Fibroblast of the aortic adventitia (primary cell): ENCODE measurements at regions not wholly inside any gene's neighbourhood (a gene's known extent, or its start where the extent isn't known, plus 50 kb on each side); places are given as distances from the start of the nearest gene placed in this dataset.

Experiments used
- DNase-seq: peaks from one replicate; pipeline ENCODE4 v3.0.0-alpha.2; 2010; ENCODE audit warnings: low read depth
- H3K4me3 ChIP-seq: 2 replicates; pipeline ENCODE4 v1.5.1; 2011; ENCODE audit warnings: low read depth, mild to moderate bottlenecking, control low read depth, low read length, moderate library complexity
- TF ChIP-seq, protein P1 (sequence below): IDR thresholded peaks from 2 replicates; pipeline ENCODE4 v1.5.1; 2011; ENCODE audit warnings: mild to moderate bottlenecking, low read length, control low read depth, inconsistent platforms; ENCODE audit not compliant: insufficient read depth

DNA sequence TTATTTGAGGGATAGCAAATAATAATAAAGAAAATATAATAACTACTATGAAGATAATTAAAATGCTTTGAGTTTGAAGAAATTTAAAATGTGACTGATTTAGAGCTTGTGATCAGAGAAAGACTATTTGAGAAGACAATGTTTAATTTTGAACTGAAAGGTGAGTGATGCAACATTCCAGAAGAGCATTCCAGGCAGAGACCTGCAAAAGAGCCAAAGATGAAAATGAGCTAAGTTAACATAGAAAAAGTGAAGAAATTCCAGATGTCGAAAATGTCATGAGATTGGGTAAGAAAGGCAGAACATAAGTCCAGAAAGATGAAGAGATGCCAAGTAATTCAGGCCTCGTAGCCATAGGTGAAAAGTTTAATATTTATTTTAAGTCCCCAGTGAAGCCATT, 215.8 kb downstream of the FSIP2 start:
- TF ChIP-seq, protein P1, sequence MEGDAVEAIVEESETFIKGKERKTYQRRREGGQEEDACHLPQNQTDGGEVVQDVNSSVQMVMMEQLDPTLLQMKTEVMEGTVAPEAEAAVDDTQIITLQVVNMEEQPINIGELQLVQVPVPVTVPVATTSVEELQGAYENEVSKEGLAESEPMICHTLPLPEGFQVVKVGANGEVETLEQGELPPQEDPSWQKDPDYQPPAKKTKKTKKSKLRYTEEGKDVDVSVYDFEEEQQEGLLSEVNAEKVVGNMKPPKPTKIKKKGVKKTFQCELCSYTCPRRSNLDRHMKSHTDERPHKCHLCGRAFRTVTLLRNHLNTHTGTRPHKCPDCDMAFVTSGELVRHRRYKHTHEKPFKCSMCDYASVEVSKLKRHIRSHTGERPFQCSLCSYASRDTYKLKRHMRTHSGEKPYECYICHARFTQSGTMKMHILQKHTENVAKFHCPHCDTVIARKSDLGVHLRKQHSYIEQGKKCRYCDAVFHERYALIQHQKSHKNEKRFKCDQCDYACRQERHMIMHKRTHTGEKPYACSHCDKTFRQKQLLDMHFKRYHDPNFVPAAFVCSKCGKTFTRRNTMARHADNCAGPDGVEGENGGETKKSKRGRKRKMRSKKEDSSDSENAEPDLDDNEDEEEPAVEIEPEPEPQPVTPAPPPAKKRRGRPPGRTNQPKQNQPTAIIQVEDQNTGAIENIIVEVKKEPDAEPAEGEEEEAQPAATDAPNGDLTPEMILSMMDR, result no peak
- H3K4me3 ChIP-seq, result no peak overlapping the region
- DNase-seq, result no peak

DNA sequence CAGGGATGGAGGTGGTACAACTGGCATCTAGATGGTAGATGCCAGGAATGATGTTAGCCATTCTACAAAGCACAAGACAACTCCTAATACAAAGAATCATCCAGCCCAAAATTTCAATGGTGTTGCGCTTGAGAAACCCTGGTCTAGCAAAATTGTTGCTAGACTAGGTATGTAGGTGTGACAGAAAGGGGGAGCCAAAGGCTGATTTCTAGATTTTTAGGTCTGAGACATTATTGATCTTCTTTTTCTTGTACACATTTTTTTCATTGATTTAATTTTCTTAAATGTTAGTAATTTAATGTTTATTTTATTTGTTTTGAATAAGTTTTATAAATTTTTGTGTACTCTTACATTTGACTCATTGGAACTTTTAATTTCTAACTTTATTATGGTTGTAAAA, 216.4 kb downstream of the FSIP2 start:
- no peak for DNase-seq
- TF ChIP-seq, protein P1, result no peak

DNA sequence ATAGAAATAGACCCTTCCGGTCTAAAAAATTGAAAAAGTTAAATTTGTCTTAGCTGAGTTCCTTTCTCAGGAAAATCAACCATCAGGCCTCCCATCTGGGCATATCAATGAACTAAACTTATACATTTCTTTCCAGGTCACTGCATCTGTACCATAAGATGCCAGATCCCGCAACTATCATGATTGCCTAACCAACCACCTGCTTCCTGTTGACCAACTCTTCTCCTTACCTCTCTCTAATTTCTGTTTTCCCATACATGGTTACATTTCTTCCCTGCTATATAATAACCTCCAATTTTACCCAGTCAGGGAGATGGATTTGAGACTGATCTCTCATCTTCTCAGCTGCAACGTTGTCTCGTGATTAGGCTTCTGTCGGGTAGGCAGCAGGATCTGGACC, 228.7 kb downstream of the FSIP2 start:
- no peak for DNase-seq
- no peak overlapping the region for H3K4me3 ChIP-seq
- TF ChIP-seq, protein P1, result no peak

More for the DNA sequence above, 216.4 kb downstream of the FSIP2 start:
- no peak overlapping the region for H3K4me3 ChIP-seq

DNA sequence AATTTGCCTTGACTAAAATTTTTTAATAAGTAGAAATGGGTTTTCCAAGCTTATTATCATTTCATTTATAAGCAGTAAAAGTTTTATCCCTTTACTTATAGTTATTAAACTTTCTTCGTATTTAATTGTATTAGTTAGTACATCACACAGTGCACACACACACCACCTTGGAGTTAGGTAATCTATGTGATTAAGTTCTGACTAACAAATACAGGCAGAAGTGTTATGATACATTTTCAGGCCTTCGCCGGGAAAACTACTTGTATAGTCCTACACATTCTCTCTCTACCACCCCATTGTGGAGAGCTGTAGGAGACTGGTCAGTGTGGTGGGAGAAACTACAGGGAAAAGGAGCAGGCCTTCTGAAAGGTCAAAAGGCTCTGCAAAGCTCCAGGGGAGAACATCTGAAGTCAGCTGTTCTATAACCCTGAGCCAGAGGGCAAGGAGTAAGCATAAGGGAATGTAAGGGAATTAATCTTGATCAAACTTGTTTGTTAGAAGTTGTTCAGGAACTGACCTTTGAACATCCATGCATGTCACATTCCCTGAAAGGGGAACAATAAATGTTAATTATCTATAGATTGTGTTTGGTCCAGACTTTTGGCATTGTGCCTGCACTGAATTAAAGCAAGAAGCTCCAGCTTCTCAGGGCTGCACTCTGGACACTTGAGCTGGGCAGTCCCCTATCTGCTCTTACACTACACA, 231.7 kb downstream of the FSIP2 start:
- TF ChIP-seq, protein P1, result no peak
- H3K4me3 ChIP-seq, result no peak overlapping the region
- DNase-seq, result no peak

DNA sequence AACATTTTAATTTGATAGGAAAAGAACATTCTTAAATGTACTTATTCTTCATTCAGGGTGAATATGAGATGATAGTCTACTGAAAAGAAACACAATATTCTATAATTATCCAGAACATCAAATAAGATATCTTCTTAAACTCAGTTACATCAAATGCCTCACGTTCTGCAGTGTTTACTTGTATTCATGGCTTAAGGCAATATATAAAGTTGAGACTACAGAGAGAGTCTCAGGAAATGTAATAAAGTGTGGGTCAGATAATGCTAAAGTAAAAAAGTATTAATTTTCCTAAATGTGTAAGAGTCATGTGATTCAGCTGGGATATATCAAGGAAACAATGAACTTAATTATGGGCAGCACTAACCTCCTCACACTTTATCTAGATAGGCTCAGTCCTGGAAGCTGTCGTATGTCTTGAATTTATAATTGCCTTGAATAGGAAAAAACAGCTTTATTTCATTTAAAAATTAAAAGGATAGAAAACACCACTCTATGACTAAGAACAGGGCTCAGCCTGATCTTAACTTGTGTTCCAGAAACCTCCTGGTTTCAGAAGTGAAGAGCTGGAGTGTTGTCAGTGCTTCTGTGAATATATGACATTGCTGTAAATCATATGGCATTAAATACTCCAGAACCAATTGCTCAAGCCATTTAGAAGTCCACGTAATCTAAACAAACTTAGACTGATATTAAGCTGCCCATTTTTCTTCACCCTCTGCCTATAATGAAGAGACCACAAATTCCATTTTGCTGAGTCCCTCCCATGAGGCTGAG, 240.2 kb downstream of the FSIP2 start:
- DNase-seq, result peak; percentile 18
- no peak overlapping the region for H3K4me3 ChIP-seq

DNA sequence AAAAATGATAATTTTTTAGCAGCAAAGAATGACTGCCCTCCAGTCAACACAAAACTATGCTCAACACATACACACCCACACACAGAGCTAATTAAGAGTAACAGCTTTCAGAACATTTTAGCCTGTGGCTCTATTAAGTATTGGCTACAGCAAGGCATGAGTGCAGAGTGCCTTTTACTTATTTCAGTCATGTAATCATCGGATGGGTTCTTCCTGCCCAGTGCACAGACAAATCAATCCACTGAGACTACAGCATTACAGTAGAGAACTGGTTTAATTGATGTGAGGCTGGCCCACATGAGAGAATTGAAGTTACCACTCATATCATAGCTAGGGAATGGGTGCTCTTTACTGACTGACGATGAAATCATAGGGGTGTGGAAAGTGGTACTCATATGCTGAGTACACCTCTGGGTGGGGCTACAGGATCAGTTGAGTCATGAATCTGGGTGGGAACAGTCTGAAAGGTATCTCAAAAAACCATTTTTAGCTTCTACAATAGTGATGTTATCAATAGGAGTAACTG, 241.0 kb downstream of the FSIP2 start:
- no peak overlapping the region for H3K4me3 ChIP-seq
- no peak for DNase-seq
- TF ChIP-seq, protein P1, result peak; percentile 1

More for the DNA sequence above, 240.2 kb downstream of the FSIP2 start:
- TF ChIP-seq, protein P1, result no peak
